H9 (cell line): ENCODE measurements at regions not wholly inside any gene's neighbourhood (a gene's known extent, or its start where the extent isn't known, plus 50 kb on each side); places are given as distances from the start of the nearest gene placed in this dataset.

Experiments used
- DNase-seq: peaks from one replicate; pipeline ENCODE4 v3.0.0-alpha.2; 2017
- H2AFZ ChIP-seq: one replicate; pipeline ENCODE4 v1.6.1; 2013; ENCODE audit warnings: mild to moderate bottlenecking, low read length, control low read depth, moderate library complexity
- H2AK5ac ChIP-seq: 2 replicates; pipeline ENCODE4 v1.6.1; 2013; ENCODE audit warnings: low read length, control low read depth, mixed read lengths; ENCODE audit not compliant: insufficient read length
- H2BK120ac ChIP-seq: one replicate; pipeline ENCODE4 v1.6.1; 2013; ENCODE audit warnings: low read depth, mild to moderate bottlenecking, low read length, control low read depth, inconsistent platforms; ENCODE audit not compliant: poor library complexity, severe bottlenecking
- H2BK12ac ChIP-seq: 2 replicates; pipeline ENCODE4 v1.6.1; 2013; ENCODE audit warnings: low read length, control low read depth, mixed read lengths, low read depth; ENCODE audit not compliant: insufficient read length
- H2BK15ac ChIP-seq: 2 replicates; pipeline ENCODE4 v1.6.1; 2013; ENCODE audit warnings: low read depth, low read length, control low read depth
- H2BK20ac ChIP-seq: one replicate; pipeline ENCODE4 v1.6.1; 2013; ENCODE audit warnings: low read depth, mild to moderate bottlenecking, low read length, control low read depth, inconsistent platforms; ENCODE audit not compliant: poor library complexity, severe bottlenecking
- H2BK5ac ChIP-seq: 2 replicates; pipeline ENCODE4 v1.6.1; 2013; ENCODE audit warnings: low read length, control low read depth, mixed read lengths; ENCODE audit not compliant: insufficient read length
- H3K14ac ChIP-seq: 2 replicates; pipeline ENCODE4 v1.6.1; 2013; ENCODE audit warnings: low read length, control low read depth; ENCODE audit not compliant: insufficient read depth
- H3K18ac ChIP-seq: 2 replicates; pipeline ENCODE4 v1.6.1; 2013; ENCODE audit warnings: low read depth, mild to moderate bottlenecking, mixed read lengths, low read length, control low read depth; ENCODE audit not compliant: insufficient read length
- H3K23ac ChIP-seq: 2 replicates; pipeline ENCODE4 v1.6.1; 2013; ENCODE audit warnings: low read length, control low read depth, mixed read lengths, low read depth; ENCODE audit not compliant: insufficient read length
- H3K23me2 ChIP-seq: 2 replicates; pipeline ENCODE4 v1.6.1; 2013; ENCODE audit warnings: low read depth, mild to moderate bottlenecking, mixed read lengths, low read length, control low read depth; ENCODE audit not compliant: insufficient read length, poor library complexity, severe bottlenecking
- H3K27ac ChIP-seq: 2 replicates; pipeline ENCODE4 v1.5.1; 2013; ENCODE audit warnings: low read length, control low read depth, mixed read lengths, low read depth; ENCODE audit not compliant: insufficient read length
- H3K27me3 ChIP-seq: 2 replicates; pipeline ENCODE4 v1.6.1; 2013; ENCODE audit warnings: low read length, control low read depth, inconsistent platforms; ENCODE audit not compliant: insufficient read depth
- H3K4ac ChIP-seq: 2 replicates; pipeline ENCODE4 v1.6.1; 2013; ENCODE audit warnings: low read depth, mild to moderate bottlenecking, control low read depth, inconsistent platforms, low read length, moderate library complexity
- H3K4me1 ChIP-seq: 2 replicates; pipeline ENCODE4 v1.6.1; 2013; ENCODE audit warnings: low read length, control low read depth, inconsistent platforms; ENCODE audit not compliant: insufficient read depth
- H3K4me2 ChIP-seq: 2 replicates; pipeline ENCODE4 v1.6.1; 2013; ENCODE audit warnings: low read length, control low read depth, mixed read lengths; ENCODE audit not compliant: insufficient read length, insufficient read depth
- H3K56ac ChIP-seq: 2 replicates; pipeline ENCODE4 v1.6.1; 2013; ENCODE audit warnings: low read depth, mild to moderate bottlenecking, mixed read lengths, low read length, control low read depth; ENCODE audit not compliant: insufficient read length
- H3K79me1 ChIP-seq: 2 replicates; pipeline ENCODE4 v1.6.1; 2013; ENCODE audit warnings: low read depth, mild to moderate bottlenecking, moderate library complexity, low read length, control low read depth, inconsistent platforms; ENCODE audit not compliant: insufficient read depth, poor library complexity, severe bottlenecking
- H3K79me2 ChIP-seq: 2 replicates; pipeline ENCODE4 v1.6.1; 2013; ENCODE audit warnings: low read length, control low read depth, inconsistent platforms; ENCODE audit not compliant: insufficient read depth
- H3K9ac ChIP-seq: 2 replicates; pipeline ENCODE4 v1.6.1; 2013; ENCODE audit warnings: low read length, control low read depth, mixed read lengths; ENCODE audit not compliant: insufficient read length; ENCODE audit errors: extremely low read depth
- H3K9me3 ChIP-seq: one replicate; pipeline ENCODE4 v1.6.1; 2013; ENCODE audit warnings: low read depth, low read length, inconsistent platforms; ENCODE audit not compliant: control insufficient read depth
- H3T11ph ChIP-seq: one replicate; pipeline ENCODE4 v1.6.1; 2013; ENCODE audit warnings: mild to moderate bottlenecking, low read length, control low read depth, inconsistent platforms
- H4K20me1 ChIP-seq: one replicate; pipeline ENCODE4 v1.6.1; 2013; ENCODE audit not compliant: control insufficient read depth, insufficient read length, insufficient read depth
- H4K5ac ChIP-seq: 2 replicates; pipeline ENCODE4 v1.6.1; 2013; ENCODE audit warnings: low read depth, mild to moderate bottlenecking, mixed read lengths, low read length, control low read depth; ENCODE audit not compliant: insufficient read length
- H4K8ac ChIP-seq: replicated peaks from 2 replicates; pipeline ENCODE4 v1.6.1; 2013; ENCODE audit warnings: low read length, control low read depth, mixed read lengths, low read depth; ENCODE audit not compliant: insufficient read length
- H4K91ac ChIP-seq: 2 replicates; pipeline ENCODE4 v1.6.1; 2013; ENCODE audit warnings: low read depth, mild to moderate bottlenecking, moderate library complexity, mixed read lengths, low read length, control low read depth; ENCODE audit not compliant: insufficient read length
- H3K27ac Mint-ChIP-seq, 3 experiments: 2 replicates in 2 of 3; 3 replicates in 1 of 3; pipeline ENCODE4 v1.8.0; 2020 to 2021; ENCODE audit warnings: mixed read lengths in 3 of 3, mild to moderate bottlenecking in 1 of 3, moderate library complexity in 1 of 3
- H3K27me3 Mint-ChIP-seq: 2 replicates; pipeline ENCODE4 v1.8.0; 2021; ENCODE audit warnings: low read depth, mild to moderate bottlenecking, moderate library complexity, mixed read lengths
- H3K36me3 Mint-ChIP-seq, 3 experiments: 2 replicates in 2 of 3; 3 replicates in 1 of 3; pipeline ENCODE4 v1.8.0; 2020 to 2021; ENCODE audit warnings: low read depth in 3 of 3, mixed read lengths in 3 of 3; ENCODE audit not compliant: insufficient read depth in 1 of 3
- H3K4me1 Mint-ChIP-seq, 2 experiments: 2 replicates each; pipeline ENCODE4 v1.8.0; 2020; ENCODE audit warnings: mixed read lengths in 2 of 2
- H3K4me3 Mint-ChIP-seq, 2 experiments: 2 replicates in 1 of 2; 3 replicates in 1 of 2; pipeline ENCODE4 v1.8.0; 2020 to 2021; ENCODE audit warnings: mild to moderate bottlenecking in 2 of 2, mixed read lengths in 2 of 2, moderate library complexity in 1 of 2
- H3K9me3 Mint-ChIP-seq, 2 experiments: 2 replicates in 1 of 2; 3 replicates in 1 of 2; pipeline ENCODE4 v1.8.0; 2020; ENCODE audit warnings: mild to moderate bottlenecking in 2 of 2, mixed read lengths in 2 of 2, moderate library complexity in 1 of 2
- CTCF ChIP-seq: fragments of 200-600 bp; sonication (generic); conservative IDR thresholded peaks from 3 replicates; pipeline ENCODE4 v1.8.0; 2021; ENCODE audit warnings: antibody characterized with exemption, mild to moderate bottlenecking
- WGBS: extraction: QIAGEN DNeasy Blood & Tissue Kit; methylation state at CpG from one replicate; pipeline ENCODE4 v1.1.7; 2013; ENCODE audit warnings: missing lambda C conversion rate, low lambda C conversion rate, mixed read lengths; ENCODE audit not compliant: insufficient read length; ENCODE audit errors: extremely low coverage; 5-methylcytosine and 5-hydroxymethylcytosine counted together

- H3K14ac ChIP-seq, result no peak overlapping the region
- no peaks in the 10 kb centered on the region for H3K23me2 ChIP-seq
- H3K4me2 ChIP-seq, result no peak overlapping the region
- H4K8ac ChIP-seq, result no peak overlapping the region
- no peak overlapping the region for H2BK15ac ChIP-seq
- H3K56ac ChIP-seq, result no peak overlapping the region
- TF ChIP-seq CTCF, result no peak
- H2AK5ac ChIP-seq, result no peak overlapping the region
- Mint-ChIP-seq H3K36me3 (peaks cover 0 to 2% (median 0%) of the 10 kb centered on the region in 3 experiments; a peak in 3 of 7 replicates), H3K4me3 (no peak overlapping the region), H3K4me1 (peaks cover 11 to 17% of the 10 kb centered on the region in 2 experiments), H3K9me3 (no peaks in the 10 kb centered on the region), H3K27me3 (no peaks in the 10 kb centered on the region), H3K27ac (no peak overlapping the region)
- H2BK12ac ChIP-seq, result no peak overlapping the region
- DNase-seq, result no peak
- H3K9ac ChIP-seq, result no peak overlapping the region
- H2AFZ ChIP-seq, result no peak overlapping the region
- H4K5ac ChIP-seq, result no peak overlapping the region
- H2BK120ac ChIP-seq, result no peak overlapping the region
- 0 out of 2 replicates have a peak, but pooled peaks cover 2% of the 10 kb centered on the region for H3K4me1 ChIP-seq
- no peaks in the 10 kb centered on the region for H3K79me2 ChIP-seq
- H4K91ac ChIP-seq, result no peak overlapping the region
- H3K18ac ChIP-seq, result no peak overlapping the region
- no peak overlapping the region for H2BK5ac ChIP-seq
- no peak overlapping the region for H3K4ac ChIP-seq
- no peak overlapping the region for H3K23ac ChIP-seq
- H4K20me1 ChIP-seq, result no peaks in the 10 kb centered on the region
- H3K9me3 ChIP-seq, result no peaks in the 10 kb centered on the region
- H3K79me1 ChIP-seq, result no peaks in the 10 kb centered on the region
- H3T11ph ChIP-seq, result no peak overlapping the region
- no peak overlapping the region for H2BK20ac ChIP-seq
- H3K27me3 ChIP-seq, result peaks cover 2% of the 10 kb centered on the region; the same call in 1 of the 2 replicates
- no CpG with 5 or more reads among the region's 6 CpGs for WGBS
- no peak overlapping the region for H3K27ac ChIP-seq
Measured at GRCh38 chr12:46556819-46557524, 184.4 kb upstream of the SLC38A2 start.
